ENCODE measurements at regions not wholly inside any gene's neighbourhood (a gene's known extent, or its start where the extent isn't known, plus 50 kb on each side); places are given as distances from the start of the nearest gene placed in this dataset.

- DNase-seq (ENCODE audit: low read depth) = no peak
Measured at GRCh38 chr2:186183406-186183805, 302.7 kb upstream of the ZC3H15 start.

GRCh38 chr2:186187854-186188253, 298.2 kb upstream of the ZC3H15 start:
- no peak for DNase-seq (ENCODE audit: low read depth)

GRCh38 chr2:186189816-186190215, 296.2 kb upstream of the ZC3H15 start:
- DNase-seq (ENCODE audit: low read depth) = no peak

- no peak for DNase-seq (ENCODE audit: low read depth)
Measured at GRCh38 chr2:186195696-186196095, 290.4 kb upstream of the ZC3H15 start.

GRCh38 chr2:186197955-186198354, 288.1 kb upstream of the ZC3H15 start:
- DNase-seq (ENCODE audit: low read depth) = no peak

GRCh38 chr2:186199029-186199428, 287.0 kb upstream of the ZC3H15 start:
- no peak for DNase-seq (ENCODE audit: low read depth)

- DNase-seq (ENCODE audit: low read depth) = no peak
Measured at GRCh38 chr2:186201371-186201770, 284.7 kb upstream of the ZC3H15 start.

- DNase-seq (ENCODE audit: low read depth) = no peak
Measured at GRCh38 chr2:186205254-186205911, 280.7 kb upstream of the ZC3H15 start.

- DNase-seq (ENCODE audit: low read depth) = no peak
Measured at GRCh38 chr2:186209532-186209931, 276.5 kb upstream of the ZC3H15 start.

- no peak for DNase-seq (ENCODE audit: low read depth)
Measured at GRCh38 chr2:186220409-186220808, 265.7 kb upstream of the ZC3H15 start.

- no peak for DNase-seq (ENCODE audit: low read depth)
Measured at GRCh38 chr2:186229265-186229664, 256.8 kb upstream of the ZC3H15 start.

- DNase-seq (ENCODE audit: low read depth) = no peak
Measured at GRCh38 chr2:186241874-186242273, 244.2 kb upstream of the ZC3H15 start.

GRCh38 chr2:186254759-186255158, 231.3 kb upstream of the ZC3H15 start:
- no peak for DNase-seq (ENCODE audit: low read depth)

- DNase-seq (ENCODE audit: low read depth) = no peak
Measured at GRCh38 chr2:186255823-186256222, 230.2 kb upstream of the ZC3H15 start.

GRCh38 chr2:186256540-186256939, 229.5 kb upstream of the ZC3H15 start:
- DNase-seq (ENCODE audit: low read depth) = no peak

- DNase-seq (ENCODE audit: low read depth) = no peak
Measured at GRCh38 chr2:186263673-186264250, 222.3 kb upstream of the ZC3H15 start.

GRCh38 chr2:186269536-186269935, 216.5 kb upstream of the ZC3H15 start:
- DNase-seq (ENCODE audit: low read depth) = no peak

GRCh38 chr2:186273953-186274352, 212.1 kb upstream of the ZC3H15 start:
- DNase-seq (ENCODE audit: low read depth) = no peak

- peak; percentile 35 for DNase-seq (ENCODE audit: low read depth)
Measured at GRCh38 chr2:186274936-186275575, 211.0 kb upstream of the ZC3H15 start.

- no peak for DNase-seq (ENCODE audit: low read depth)
Measured at GRCh38 chr2:186276909-186277308, 209.2 kb upstream of the ZC3H15 start.

- DNase-seq (ENCODE audit: low read depth) = no peak
Measured at GRCh38 chr2:186281726-186282125, 204.3 kb upstream of the ZC3H15 start.

- no peak for DNase-seq (ENCODE audit: low read depth)
Measured at GRCh38 chr2:186294248-186294888, 191.7 kb upstream of the ZC3H15 start.

GRCh38 chr2:186299610-186300009, 186.4 kb upstream of the ZC3H15 start:
- no peak for DNase-seq (ENCODE audit: low read depth)

Measured in HS-27A (cell line).